ENCODE measurements at regions not wholly inside any gene's neighbourhood (a gene's known extent, or its start where the extent isn't known, plus 50 kb on each side); places are given as distances from the start of the nearest gene placed in this dataset.
A peak's percentile ranks its signal among the peaks of the same experiment; 100 is the strongest.

GRCh38 chr2:129443235-129443864, 536.1 kb upstream of the RAB6C start:
- Histone ChIP-seq H3K27me3 (ENCODE audit: insufficient read depth, poor library complexity, severe bottlenecking) (no peaks in the 10 kb centered on the region), H3K4me3 (replicated peaks; ENCODE audit: insufficient read depth, low read length) (no peak overlapping the region), H3K27ac (replicated peaks) (no peak overlapping the region)
- TF ChIP-seq CTCF (IDR thresholded peaks at IDR 0.05; ENCODE audit: insufficient read depth, low read length) = no peak
- TF ChIP-seq GABPA (IDR thresholded peaks at IDR 0.05; ENCODE audit: low read depth) = peak; percentile 88
- TF ChIP-seq REST (IDR thresholded peaks at IDR 0.05; ENCODE audit: insufficient replicate concordance, low read depth) = no peak
- peak in 1 of 2 experiments; percentile 6 for DNase-seq (ENCODE audit: low read depth in 1 of 2, low spot score in 1 of 2)

- no peak for DNase-seq (ENCODE audit: low read depth in 1 of 2, low spot score in 1 of 2)
- Histone ChIP-seq H3K4me3 (replicated peaks; ENCODE audit: insufficient read depth, low read length) (no peak overlapping the region), H3K27ac (replicated peaks) (no peak overlapping the region), H3K27me3 (ENCODE audit: insufficient read depth, poor library complexity, severe bottlenecking) (peaks cover 3% of the 10 kb centered on the region)
- TF ChIP-seq POLR2AphosphoS5 (IDR thresholded peaks at IDR 0.05; ENCODE audit: low read depth) = no peak
- no peak for TF ChIP-seq SPI1 (IDR thresholded peaks at IDR 0.05; ENCODE audit: borderline replicate concordance, low read depth)
- no peak for TF ChIP-seq GABPA (IDR thresholded peaks at IDR 0.05; ENCODE audit: low read depth)
- TF ChIP-seq CTCF (IDR thresholded peaks at IDR 0.05; ENCODE audit: insufficient read depth, low read length) = no peak
- no peak for TF ChIP-seq REST (IDR thresholded peaks at IDR 0.05; ENCODE audit: insufficient replicate concordance, low read depth)
These were observed 535.4 kb upstream of the RAB6C start for GRCh38 chr2:129443865-129444739.

GRCh38 chr2:129444751-129445150, 534.7 kb upstream of the RAB6C start:
- Histone ChIP-seq H3K27ac (replicated peaks) (no peak overlapping the region), H3K4me3 (replicated peaks; ENCODE audit: insufficient read depth, low read length) (no peak overlapping the region), H3K27me3 (ENCODE audit: insufficient read depth, poor library complexity, severe bottlenecking) (peaks cover 3% of the 10 kb centered on the region)
- TF ChIP-seq CTCF (IDR thresholded peaks at IDR 0.05; ENCODE audit: insufficient read depth, low read length) = no peak
- no peak for TF ChIP-seq GABPA (IDR thresholded peaks at IDR 0.05; ENCODE audit: low read depth)
- TF ChIP-seq REST (IDR thresholded peaks at IDR 0.05; ENCODE audit: insufficient replicate concordance, low read depth) = no peak
- TF ChIP-seq POLR2AphosphoS5 (IDR thresholded peaks at IDR 0.05; ENCODE audit: low read depth) = no peak
- no peak for TF ChIP-seq SPI1 (IDR thresholded peaks at IDR 0.05; ENCODE audit: borderline replicate concordance, low read depth)
- DNase-seq (ENCODE audit: low read depth in 1 of 2, low spot score in 1 of 2) = no peak

All from HL-60 (cell line).